ENCODE measurements at regions not wholly inside any gene's neighbourhood (a gene's known extent, or its start where the extent isn't known, plus 50 kb on each side); places are given as distances from the start of the nearest gene placed in this dataset.

DNA sequence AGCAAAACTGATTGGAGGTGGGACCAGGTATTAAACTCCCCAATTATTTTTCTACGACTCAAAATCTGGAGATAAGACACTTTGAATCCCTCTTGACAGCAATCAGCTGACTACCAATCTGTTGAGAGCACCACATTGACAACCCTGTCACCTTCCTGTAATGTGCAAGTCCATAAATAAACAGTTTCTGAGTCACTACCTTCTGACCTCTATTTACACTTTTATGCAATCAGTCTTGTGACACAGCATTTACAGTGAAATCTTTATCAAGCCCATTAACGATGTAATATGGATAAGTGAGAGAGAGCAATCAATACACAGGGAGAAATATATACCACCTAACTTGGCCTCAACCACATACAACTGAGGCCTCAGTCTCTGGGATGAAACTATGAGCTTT is 283.7 kb upstream of the ANO5 start:
- TF ChIP-seq KLF10 (tag by site-specific recombination; IDR thresholded peaks at IDR 0.05) (no peak), ZNF416 (tag by site-specific recombination; IDR thresholded peaks at IDR 0.05) (no peak), ZNF561 (tag by site-specific recombination; IDR thresholded peaks at IDR 0.05; ENCODE audit: borderline replicate concordance) (no peak)
- TF ChIP-seq, protein P1, sequence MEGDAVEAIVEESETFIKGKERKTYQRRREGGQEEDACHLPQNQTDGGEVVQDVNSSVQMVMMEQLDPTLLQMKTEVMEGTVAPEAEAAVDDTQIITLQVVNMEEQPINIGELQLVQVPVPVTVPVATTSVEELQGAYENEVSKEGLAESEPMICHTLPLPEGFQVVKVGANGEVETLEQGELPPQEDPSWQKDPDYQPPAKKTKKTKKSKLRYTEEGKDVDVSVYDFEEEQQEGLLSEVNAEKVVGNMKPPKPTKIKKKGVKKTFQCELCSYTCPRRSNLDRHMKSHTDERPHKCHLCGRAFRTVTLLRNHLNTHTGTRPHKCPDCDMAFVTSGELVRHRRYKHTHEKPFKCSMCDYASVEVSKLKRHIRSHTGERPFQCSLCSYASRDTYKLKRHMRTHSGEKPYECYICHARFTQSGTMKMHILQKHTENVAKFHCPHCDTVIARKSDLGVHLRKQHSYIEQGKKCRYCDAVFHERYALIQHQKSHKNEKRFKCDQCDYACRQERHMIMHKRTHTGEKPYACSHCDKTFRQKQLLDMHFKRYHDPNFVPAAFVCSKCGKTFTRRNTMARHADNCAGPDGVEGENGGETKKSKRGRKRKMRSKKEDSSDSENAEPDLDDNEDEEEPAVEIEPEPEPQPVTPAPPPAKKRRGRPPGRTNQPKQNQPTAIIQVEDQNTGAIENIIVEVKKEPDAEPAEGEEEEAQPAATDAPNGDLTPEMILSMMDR (tag by site-specific recombination; IDR thresholded peaks at IDR 0.05) = no peak

Data from HEK293 (cell line).